ENCODE measurements at regions not wholly inside any gene's neighbourhood (a gene's known extent, or its start where the extent isn't known, plus 50 kb on each side); places are given as distances from the start of the nearest gene placed in this dataset.

- no peaks in the 10 kb centered on the region for H3K36me3 Mint-ChIP-seq (ENCODE audit: low read depth)
- intact Hi-C loops (cut with DNase I, micrococcal nuclease) = no loop called here
- peaks cover 3% of the 10 kb centered on the region for H3K9me3 Mint-ChIP-seq
- DNase-seq = no peak
- H3K27me3 Mint-ChIP-seq = no peaks in the 10 kb centered on the region
- TF ChIP-seq, protein P1, sequence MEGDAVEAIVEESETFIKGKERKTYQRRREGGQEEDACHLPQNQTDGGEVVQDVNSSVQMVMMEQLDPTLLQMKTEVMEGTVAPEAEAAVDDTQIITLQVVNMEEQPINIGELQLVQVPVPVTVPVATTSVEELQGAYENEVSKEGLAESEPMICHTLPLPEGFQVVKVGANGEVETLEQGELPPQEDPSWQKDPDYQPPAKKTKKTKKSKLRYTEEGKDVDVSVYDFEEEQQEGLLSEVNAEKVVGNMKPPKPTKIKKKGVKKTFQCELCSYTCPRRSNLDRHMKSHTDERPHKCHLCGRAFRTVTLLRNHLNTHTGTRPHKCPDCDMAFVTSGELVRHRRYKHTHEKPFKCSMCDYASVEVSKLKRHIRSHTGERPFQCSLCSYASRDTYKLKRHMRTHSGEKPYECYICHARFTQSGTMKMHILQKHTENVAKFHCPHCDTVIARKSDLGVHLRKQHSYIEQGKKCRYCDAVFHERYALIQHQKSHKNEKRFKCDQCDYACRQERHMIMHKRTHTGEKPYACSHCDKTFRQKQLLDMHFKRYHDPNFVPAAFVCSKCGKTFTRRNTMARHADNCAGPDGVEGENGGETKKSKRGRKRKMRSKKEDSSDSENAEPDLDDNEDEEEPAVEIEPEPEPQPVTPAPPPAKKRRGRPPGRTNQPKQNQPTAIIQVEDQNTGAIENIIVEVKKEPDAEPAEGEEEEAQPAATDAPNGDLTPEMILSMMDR (IDR thresholded peaks at IDR 0.05) = no peak
- CTCF ChIA-PET = no interaction called here
- no peak for ATAC-seq (ENCODE audit: poor library complexity)
- H3K4me3 ChIP-seq (ENCODE audit: low read length) = no peak overlapping the region
- no peak overlapping the region for H3K27ac ChIP-seq (ENCODE audit: low read depth in 1 of 2, low read length in 2 of 2)
- H3K4me1 ChIP-seq (ENCODE audit: insufficient read depth, low read length) = no peaks in the 10 kb centered on the region
- no peaks in the 10 kb centered on the region for H3K36me3 ChIP-seq (ENCODE audit: insufficient read depth, low read length)
- no peaks in the 10 kb centered on the region for H3K27me3 ChIP-seq (ENCODE audit: control insufficient read depth in 1 of 2, insufficient read depth in 2 of 2, low read length in 2 of 2)
- POLR2A ChIA-PET = no interaction called here
- peaks cover 0 to 4% of the 10 kb centered on the region in 2 experiments for H3K9me3 ChIP-seq (ENCODE audit: control insufficient read depth in 1 of 2, insufficient read depth in 1 of 2, low read length in 2 of 2)
- H3K27ac Mint-ChIP-seq = no peak overlapping the region
- no peaks in the 10 kb centered on the region for H3K4me1 Mint-ChIP-seq (ENCODE audit: low read depth)
- H3K4me3 Mint-ChIP-seq = no peak overlapping the region
Measured at GRCh38 chr13:63409791-63410351, 1994.2 kb upstream of the PCDH20 start.

GRCh38 chr13:63408331-63409189, 1992.9 kb upstream of the PCDH20 start:
- peaks cover 3 to 10% of the 10 kb centered on the region in 2 experiments for H3K9me3 ChIP-seq (ENCODE audit: control insufficient read depth in 1 of 2, insufficient read depth in 1 of 2, low read length in 2 of 2)

GRCh38 chr13:63403733-63404132, 1988.1 kb upstream of the PCDH20 start:
- CTCF ChIA-PET = no interaction called here
- H3K4me1 ChIP-seq (ENCODE audit: insufficient read depth, low read length) = no peaks in the 10 kb centered on the region
- H3K36me3 Mint-ChIP-seq (ENCODE audit: low read depth) = no peaks in the 10 kb centered on the region
- H3K27ac Mint-ChIP-seq = no peak overlapping the region
- H3K4me3 ChIP-seq (ENCODE audit: low read length) = no peak overlapping the region
- H3K36me3 ChIP-seq (ENCODE audit: insufficient read depth, low read length) = no peaks in the 10 kb centered on the region
- peaks cover 16% of the 10 kb centered on the region for H3K9me3 Mint-ChIP-seq
- H3K4me3 Mint-ChIP-seq = no peak overlapping the region
- no peak for ATAC-seq (ENCODE audit: poor library complexity)
- POLR2A ChIA-PET = no interaction called here
- no peaks in the 10 kb centered on the region for H3K27me3 Mint-ChIP-seq
- TF ChIP-seq, protein P1 (IDR thresholded peaks at IDR 0.05) = no peak
- no peak for DNase-seq
- H3K27me3 ChIP-seq (ENCODE audit: control insufficient read depth in 1 of 2, insufficient read depth in 2 of 2, low read length in 2 of 2) = no peaks in the 10 kb centered on the region
- H3K4me1 Mint-ChIP-seq (ENCODE audit: low read depth) = no peaks in the 10 kb centered on the region
- intact Hi-C loops (cut with DNase I, micrococcal nuclease) = no loop called here
- H3K27ac ChIP-seq (ENCODE audit: low read depth in 1 of 2, low read length in 2 of 2) = no peak overlapping the region
- H3K9me3 ChIP-seq (ENCODE audit: control insufficient read depth in 1 of 2, insufficient read depth in 1 of 2, low read length in 2 of 2) = peaks cover 3 to 10% of the 10 kb centered on the region in 2 experiments

More at GRCh38 chr13:63408331-63409189, 1992.9 kb upstream of the PCDH20 start:
- no peaks in the 10 kb centered on the region for H3K4me1 Mint-ChIP-seq (ENCODE audit: low read depth)
- ATAC-seq (ENCODE audit: poor library complexity) = no peak
- H3K9me3 Mint-ChIP-seq = peaks cover 3% of the 10 kb centered on the region
- no peak for DNase-seq
- H3K36me3 Mint-ChIP-seq (ENCODE audit: low read depth) = no peaks in the 10 kb centered on the region
- ChIA-PET CTCF (no interaction called here), POLR2A (no interaction called here)
- TF ChIP-seq, protein P1 (IDR thresholded peaks at IDR 0.05) = no peak
- Histone ChIP-seq H3K27me3 (ENCODE audit: control insufficient read depth in 1 of 2, insufficient read depth in 2 of 2, low read length in 2 of 2) (no peaks in the 10 kb centered on the region), H3K36me3 (ENCODE audit: insufficient read depth, low read length) (no peaks in the 10 kb centered on the region), H3K27ac (ENCODE audit: low read depth in 1 of 2, low read length in 2 of 2) (no peak overlapping the region), H3K4me3 (ENCODE audit: low read length) (no peak overlapping the region), H3K4me1 (ENCODE audit: insufficient read depth, low read length) (no peaks in the 10 kb centered on the region)
- no peak overlapping the region for H3K4me3 Mint-ChIP-seq
- no peaks in the 10 kb centered on the region for H3K27me3 Mint-ChIP-seq
- intact Hi-C loops (cut with DNase I, micrococcal nuclease) = no loop called here
- H3K27ac Mint-ChIP-seq = no peak overlapping the region
